Amniotic epithelial cell (primary cell): ENCODE measurements at regions not wholly inside any gene's neighbourhood (a gene's known extent, or its start where the extent isn't known, plus 50 kb on each side); places are given as distances from the start of the nearest gene placed in this dataset.
"Not testable (repeated sequence)": the region's sequence is repeated elsewhere in the genome, so short reads cannot be mapped to it uniquely, and the experiment has no call there.

Experiments
- DNase-seq: peaks from one replicate; pipeline ENCODE4 v3.0.0-alpha.2; 2010; ENCODE audit warnings: low read depth

- DNase-seq = no peak
Measured at GRCh38 chr1:30151119-30151518, 572.3 kb downstream of the MATN1 start.

DNA sequence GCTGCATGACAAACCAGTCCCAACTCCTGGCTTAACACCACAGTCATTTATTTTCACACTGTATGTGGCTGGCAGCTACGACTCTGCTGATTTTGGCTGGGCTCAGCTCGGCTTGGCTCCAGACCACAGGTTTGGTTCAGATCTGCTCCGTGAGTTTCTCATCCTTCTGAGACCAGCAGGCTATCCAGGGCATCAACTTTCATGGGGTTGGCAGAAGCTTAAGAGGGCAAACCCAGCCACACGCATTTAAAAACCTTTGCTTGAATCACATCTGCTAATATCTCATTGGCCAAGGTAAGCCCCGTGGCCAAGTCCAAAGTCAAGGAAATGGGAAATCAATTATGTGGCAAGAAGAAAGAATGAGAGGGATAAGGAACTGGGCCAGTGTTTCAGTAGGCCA lies 574.2 kb downstream of the MATN1 start:
- no peak for DNase-seq

GRCh38 chr1:30148676-30149075 lies 574.7 kb downstream of the MATN1 start:
- no peak for DNase-seq

- DNase-seq = no peak
Measured at GRCh38 chr1:30147188-30147587, 576.2 kb downstream of the MATN1 start.

- DNase-seq = no peak
Measured at GRCh38 chr1:30146448-30146847, 576.9 kb downstream of the MATN1 start.

GRCh38 chr1:30145723-30146303 lies 577.6 kb downstream of the MATN1 start:
- DNase-seq = no peak

GRCh38 chr1:30144831-30145230 lies 578.6 kb downstream of the MATN1 start:
- no peak for DNase-seq

- no peak for DNase-seq
Measured at GRCh38 chr1:30143517-30143916, 579.9 kb downstream of the MATN1 start.

DNA sequence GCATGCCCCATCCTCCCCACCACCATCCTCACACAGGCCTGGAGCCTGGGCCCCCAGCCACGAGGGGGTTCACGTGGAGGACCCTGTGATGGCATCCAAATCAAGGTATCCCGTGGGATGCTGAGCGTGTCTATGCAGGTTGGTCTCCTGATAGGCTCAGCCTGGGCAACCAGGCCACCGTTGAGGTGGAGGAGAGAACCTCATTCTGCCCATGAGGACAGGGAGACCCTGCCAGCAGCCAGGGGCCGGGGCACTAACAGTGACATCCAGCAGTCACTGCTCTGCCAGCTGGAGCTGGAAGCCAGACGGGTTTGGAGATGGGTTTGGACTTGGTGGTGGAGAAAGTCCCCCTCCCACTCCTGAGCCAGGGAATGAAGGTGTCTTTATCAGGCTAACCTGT lies 582.8 kb downstream of the MATN1 start:
- no peak for DNase-seq

DNA sequence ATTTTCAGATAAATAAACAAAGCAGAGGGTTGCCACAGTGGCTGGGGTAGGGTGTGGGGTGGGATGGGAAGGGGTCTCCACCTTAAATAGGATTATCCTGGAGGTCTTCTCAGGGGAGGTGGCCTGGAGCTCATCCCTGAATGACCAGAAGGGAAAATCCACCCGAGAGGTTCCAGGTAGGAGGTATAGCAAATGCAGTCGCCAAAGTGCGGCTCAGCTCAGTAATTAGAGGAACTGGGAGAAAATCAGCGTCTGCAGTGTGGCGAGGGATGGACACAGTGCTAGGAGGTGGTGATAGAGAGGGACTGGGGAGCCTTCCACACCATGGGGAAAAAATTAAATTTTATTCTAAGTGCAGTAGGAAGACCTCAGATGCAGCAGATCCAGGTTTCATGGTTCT lies 584.5 kb downstream of the MATN1 start:
- no peak for DNase-seq

GRCh38 chr1:30137001-30137400 lies 586.4 kb downstream of the MATN1 start:
- no peak for DNase-seq

- no peak for DNase-seq
Measured at GRCh38 chr1:30135698-30136097, 587.7 kb downstream of the MATN1 start.

DNA sequence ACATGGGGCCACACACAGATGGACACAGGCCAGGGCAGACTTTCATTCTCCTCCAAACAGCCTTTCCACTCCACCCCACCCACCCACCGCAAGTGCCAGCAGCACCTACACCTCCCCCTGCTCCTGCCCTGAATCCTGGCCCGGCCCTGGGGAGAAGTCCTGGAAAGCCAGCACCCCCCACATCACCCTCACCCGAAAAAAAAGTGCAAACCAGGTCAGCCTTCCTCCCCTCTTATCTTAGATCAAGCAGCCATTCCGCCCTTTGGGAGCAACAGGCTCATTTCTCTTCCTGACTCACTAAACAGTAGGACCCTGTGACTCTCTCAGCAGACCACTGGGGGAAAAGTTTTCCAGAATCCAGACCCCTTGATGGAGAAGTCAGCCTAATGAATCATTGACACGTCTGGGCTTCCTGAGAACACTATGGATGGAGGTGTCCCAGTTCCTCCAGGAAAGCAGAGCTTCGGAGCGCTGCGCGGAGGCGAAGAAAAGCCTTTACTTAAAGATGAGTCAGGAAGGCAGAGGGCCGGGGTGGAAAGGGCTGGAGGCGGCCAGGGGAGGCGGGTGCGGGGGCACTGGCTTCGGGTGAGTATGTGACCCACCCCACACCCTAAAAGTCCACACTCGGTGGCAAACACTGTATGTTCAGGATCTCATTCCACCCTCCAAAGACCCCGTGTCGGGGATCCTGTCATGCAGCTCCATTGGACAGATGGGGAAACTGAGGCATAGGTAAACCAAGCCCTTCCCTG lies 588.7 kb downstream of the MATN1 start:
- no peak for DNase-seq

DNA sequence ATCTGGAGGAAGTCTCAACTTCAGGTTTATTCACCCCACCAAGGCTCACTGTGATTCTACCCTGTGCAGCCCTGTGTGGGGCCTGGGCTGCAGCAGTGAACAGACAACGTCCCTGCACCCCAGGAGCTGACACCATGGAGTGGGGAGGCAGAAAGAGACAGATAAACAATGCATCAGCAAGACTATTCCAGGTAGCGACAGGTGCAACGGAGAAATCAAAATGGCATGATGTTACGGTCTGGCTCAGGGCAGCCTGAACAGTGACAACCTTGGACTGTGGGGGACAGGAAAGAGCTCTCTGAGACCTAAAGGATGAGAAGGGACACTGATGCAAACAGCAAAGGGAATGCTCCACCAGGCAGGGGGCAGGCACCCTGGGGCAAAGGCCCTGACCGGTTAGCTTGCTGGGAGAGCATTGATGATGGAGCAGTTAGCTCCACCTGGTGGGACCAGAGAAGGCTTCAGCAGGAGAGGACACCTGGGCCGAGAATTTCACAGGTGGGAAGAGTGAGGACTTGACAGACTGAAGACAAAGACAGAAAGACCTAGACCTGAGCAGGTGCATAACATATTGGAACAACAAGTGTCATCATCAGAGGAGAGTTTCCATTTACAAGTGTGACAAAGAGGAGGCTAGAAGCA lies 589.9 kb downstream of the MATN1 start:
- DNase-seq = no peak

GRCh38 chr1:30132602-30133286 lies 590.6 kb downstream of the MATN1 start:
- DNase-seq = no peak

DNA sequence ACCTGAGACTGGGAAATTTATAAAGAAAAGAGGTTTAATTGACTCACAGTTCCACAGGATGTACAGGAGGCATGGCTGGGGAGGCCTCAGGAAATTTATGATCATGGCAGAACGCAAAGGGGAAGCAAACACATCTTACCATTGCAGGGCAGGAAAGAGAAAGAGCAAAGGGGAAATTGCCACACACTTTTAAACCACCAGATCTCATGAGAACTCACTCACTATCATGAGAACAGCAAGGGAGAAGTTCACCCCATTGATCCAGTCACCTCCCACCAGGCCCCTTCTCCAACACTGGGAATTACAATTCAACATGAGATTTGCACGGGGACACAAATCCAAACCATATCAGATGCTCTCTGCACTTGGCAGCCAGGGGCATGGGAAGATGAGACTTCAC lies 592.8 kb downstream of the MATN1 start:
- DNase-seq = not testable (repeated sequence)

GRCh38 chr1:30130099-30130498 lies 593.3 kb downstream of the MATN1 start:
- no peak for DNase-seq

DNA sequence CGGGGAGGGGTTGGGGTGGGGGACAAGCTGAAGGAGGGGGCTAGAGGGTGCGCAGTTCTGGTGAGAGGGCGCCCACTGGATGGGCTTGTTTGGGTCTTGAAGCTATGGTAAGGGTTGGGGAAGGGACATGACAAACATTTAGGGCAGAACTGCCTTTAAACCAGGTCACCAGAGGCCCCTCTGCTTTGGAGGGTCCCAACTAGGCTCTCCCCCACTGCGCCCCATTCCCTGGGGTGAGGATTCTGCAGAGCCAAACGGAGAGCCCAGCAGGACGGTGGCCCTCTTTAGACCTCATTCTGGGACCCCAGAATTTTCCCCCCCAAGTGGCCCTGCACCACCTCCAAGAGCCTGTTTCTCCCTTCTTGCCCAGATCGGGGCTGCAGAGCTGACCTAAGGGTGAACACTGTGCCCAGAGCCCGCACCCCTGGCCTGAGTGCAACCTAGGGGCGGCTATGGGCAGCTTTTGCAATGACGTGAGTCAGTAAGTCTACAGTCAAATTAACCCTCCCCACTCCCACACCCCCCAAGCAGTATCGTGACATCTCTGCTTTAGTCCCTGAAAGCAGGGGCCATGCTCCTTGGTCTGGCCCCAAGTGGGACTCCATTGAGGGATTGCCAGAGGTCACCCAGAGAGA lies 593.8 kb downstream of the MATN1 start:
- DNase-seq = no peak

GRCh38 chr1:30129001-30129408 lies 594.4 kb downstream of the MATN1 start:
- no peak for DNase-seq

GRCh38 chr1:30126848-30127247 lies 596.5 kb downstream of the MATN1 start:
- DNase-seq = no peak

GRCh38 chr1:30125821-30126170 lies 597.6 kb downstream of the MATN1 start:
- no peak for DNase-seq

DNA sequence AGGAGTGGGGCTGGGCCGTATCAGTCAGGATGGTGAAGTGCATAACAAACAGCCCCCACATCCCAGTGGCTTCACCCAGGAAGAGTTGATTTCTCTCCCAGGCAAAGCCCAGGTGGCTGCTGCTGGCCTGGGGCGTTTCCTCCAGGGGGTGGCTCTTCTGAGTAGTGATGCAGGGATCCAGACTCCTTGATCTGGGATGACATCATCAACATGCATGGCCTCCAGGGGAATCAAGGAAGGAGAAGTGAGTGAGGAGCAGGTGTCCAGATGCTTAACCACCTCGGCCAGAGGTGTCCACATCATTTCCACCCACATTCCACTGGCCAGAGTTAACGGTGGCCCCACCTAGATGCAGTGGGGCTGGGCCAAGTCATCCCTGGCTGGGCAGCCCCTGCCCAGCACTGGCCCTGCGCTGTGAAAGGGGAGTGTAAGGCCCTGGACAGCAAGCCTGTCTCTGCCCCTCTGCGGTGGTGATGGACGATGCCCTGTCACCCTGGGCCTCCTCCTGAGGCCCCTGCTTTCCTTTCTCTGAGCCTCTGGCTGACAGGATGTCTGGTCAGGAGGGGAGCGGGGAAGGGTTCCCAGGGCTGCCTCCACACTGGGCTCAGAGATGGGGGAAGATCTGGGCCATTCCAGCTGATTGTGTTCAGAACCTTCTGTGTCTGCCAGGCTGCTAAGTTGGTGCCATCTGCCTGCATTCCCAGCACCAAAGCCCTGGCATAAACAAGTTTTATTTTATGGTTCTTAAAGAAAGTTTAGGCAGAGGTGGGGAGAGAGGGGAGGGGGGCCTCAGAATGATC lies 598.2 kb downstream of the MATN1 start:
- no peak for DNase-seq
